Fibroblast of peridontal ligament (primary cell): ENCODE measurements at regions not wholly inside any gene's neighbourhood (a gene's known extent, or its start where the extent isn't known, plus 50 kb on each side); places are given as distances from the start of the nearest gene placed in this dataset.
"Not testable (repeated sequence)": the region's sequence is repeated elsewhere in the genome, so short reads cannot be mapped to it uniquely, and the experiment has no call there.

Experiments
- DNase-seq: peaks from one replicate; pipeline ENCODE4 v3.0.0-alpha.2; 2010; ENCODE audit errors: extremely low read depth

DNA sequence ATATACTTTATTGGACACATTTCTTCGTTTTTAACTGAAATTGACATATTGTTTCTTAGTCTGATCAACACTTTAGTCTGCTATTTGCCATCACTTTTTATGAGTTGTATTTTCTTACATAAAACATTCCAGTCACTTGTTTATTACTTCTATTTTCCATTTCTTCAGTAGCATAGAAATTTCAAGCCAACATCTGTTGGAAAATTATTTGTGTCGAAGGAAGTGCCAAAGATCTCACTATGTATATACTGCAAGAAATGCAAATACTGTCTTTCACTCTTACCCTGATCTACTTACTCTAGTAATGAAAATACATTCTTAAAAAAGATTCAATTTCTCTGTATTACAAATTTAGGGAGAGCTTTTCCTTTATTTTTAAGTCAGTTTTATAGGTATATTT, 105.9 kb downstream of the SLC17A6 start:
- no peak for DNase-seq

DNA sequence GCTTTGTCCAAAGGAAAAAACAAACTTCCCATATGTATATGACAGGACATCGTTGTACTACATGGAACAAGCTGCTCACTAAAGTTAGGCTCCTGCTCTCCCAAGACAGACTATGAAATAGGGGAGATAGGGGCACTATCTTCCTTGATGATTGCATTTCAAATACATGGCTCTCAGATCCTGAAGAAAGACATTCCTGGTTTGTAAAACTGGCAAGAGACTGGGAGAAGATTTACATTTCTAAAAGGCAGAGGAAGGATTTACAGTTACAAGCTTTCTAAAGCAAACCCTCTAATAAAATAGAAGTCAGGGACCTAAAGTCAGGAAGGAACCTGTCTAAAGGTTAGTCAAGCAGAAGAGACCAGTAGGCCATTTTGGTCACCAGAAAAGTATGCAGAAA, 103.7 kb downstream of the SLC17A6 start:
- DNase-seq = no peak

DNA sequence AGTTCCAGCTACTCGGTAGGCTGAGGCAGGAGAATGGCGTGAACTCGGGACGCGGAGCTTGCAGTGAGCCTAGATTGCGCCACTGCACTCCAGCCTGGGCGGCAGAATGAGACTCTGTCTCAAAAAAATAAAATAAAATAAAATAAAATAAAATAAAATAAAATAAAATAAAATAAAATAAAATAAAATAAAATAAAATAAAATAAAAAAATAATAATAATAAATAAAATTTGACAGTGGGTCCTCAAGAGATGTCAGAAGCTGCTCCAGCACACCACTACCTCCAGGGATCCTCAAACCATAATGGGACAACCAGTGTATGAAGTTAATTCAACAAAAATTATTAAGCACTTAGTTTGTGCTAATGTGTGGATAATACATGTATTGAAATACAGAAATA, 97.4 kb downstream of the SLC17A6 start:
- not testable (repeated sequence) for DNase-seq

- no peak for DNase-seq
Measured at GRCh38 chr11:22433517-22433916, 95.3 kb downstream of the SLC17A6 start.

GRCh38 chr11:22433094-22433455, 94.9 kb downstream of the SLC17A6 start:
- no peak for DNase-seq

DNA sequence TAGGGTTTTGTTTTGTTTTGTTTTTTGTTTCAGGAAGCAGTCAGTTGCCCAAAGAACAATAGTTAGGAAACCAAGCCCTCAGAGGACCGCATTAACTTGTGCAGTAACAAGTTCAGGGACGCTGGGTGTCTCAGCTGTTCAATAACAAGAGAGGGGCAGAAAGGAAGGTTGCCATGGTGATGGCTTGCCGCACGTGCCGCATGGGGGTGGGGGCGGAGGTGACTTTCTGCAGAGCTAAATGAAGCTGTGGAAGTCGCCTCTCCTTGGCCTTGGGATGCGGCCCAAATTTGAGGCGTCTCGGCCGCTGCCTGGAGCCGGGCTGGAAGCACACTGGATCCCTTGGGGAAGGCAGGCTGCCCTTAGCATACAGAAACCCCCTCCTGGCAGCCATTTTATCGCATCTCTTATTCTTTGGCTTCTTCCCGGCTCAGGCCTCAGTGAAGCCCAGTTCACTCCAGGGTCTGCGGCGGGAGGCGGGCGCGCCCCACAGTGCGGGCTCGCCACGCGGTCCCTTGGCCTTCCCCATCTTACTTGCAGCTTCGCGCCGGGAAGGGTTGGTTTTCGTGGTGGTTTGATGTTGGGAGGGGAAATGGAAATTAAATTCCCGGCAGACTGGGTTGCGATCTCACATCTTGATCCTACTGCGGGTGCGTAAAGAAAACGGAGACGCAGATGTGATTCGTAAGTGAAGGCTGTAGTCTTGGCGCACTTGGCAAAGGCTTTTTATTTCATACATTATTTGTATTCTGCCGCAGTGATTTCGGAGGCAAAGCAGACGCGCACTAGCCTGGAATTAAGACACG, 94.3 kb downstream of the SLC17A6 start:
- DNase-seq = no peak

DNA sequence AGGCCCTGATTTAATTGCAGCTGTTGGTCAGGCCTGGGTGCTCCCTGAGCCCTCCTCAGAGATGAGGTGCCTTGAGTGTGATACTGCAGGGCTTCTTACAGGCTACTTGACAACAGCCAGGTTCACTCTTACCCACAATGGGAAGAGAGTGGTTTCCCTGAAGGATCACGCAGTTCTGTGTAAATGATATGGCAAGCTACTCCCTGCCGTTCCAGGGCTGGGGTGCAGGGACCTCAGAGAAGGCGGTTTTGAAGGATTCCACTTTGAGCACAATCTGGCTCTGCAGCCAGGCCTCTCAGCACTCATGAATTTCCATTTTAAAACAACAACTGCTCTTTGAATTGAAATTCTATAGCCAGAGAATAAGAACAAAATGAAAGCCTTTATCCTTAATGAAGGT, 92.9 kb downstream of the SLC17A6 start:
- no peak for DNase-seq

DNA sequence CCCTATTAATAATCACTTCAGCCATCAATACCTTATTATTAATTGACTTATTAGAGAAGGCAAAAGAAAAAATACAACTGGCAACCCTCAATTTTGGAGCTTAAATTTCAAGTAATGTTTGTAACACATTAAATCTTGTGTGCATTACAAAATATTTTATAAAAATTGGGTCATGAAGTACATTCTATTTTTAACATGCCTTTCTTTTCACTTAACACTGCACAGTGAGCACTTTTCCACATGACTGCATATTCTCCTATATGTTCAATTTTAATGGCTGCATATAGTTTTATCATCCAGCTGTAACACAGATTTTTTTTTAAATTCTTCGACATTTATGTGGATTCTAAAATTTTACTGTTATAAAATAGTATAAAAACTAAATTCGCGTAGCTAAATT, 92.5 kb downstream of the SLC17A6 start:
- DNase-seq = no peak

GRCh38 chr11:22430141-22430541, 92.0 kb downstream of the SLC17A6 start:
- no peak for DNase-seq
